ENCODE measurements at regions not wholly inside any gene's neighbourhood (a gene's known extent, or its start where the extent isn't known, plus 50 kb on each side); places are given as distances from the start of the nearest gene placed in this dataset.
"Not testable (repeated sequence)": the region's sequence is repeated elsewhere in the genome, so short reads cannot be mapped to it uniquely, and the experiment has no call there.

DNA sequence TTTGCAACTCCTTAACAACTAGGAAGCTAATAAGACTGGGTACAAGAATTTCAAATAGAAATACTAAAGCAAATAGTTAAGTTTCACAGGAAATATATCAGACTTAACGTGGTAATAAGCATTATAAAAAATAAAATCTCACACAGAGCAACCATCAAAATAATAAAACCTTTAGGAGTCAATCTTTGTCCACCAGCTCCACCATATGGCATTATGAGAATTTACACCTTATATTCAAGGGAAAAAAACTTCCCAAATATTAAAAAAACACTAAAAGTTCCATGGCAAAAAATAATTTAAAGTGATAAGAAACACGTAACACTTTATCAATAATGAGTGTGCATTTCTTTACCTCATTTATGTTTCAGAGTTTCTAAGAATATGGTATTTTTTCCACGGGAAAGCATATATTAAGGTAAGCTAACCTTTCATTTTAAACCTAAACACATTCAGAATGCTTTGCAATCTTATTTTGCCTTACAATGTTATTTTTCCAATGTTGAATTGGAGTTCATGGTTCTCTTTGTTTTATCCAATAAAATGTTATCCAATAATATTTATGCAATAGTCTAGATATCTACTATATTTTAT, 423.2 kb upstream of the SGCG start:
- DNase-seq (ENCODE audit: low spot score) = no peak

DNA sequence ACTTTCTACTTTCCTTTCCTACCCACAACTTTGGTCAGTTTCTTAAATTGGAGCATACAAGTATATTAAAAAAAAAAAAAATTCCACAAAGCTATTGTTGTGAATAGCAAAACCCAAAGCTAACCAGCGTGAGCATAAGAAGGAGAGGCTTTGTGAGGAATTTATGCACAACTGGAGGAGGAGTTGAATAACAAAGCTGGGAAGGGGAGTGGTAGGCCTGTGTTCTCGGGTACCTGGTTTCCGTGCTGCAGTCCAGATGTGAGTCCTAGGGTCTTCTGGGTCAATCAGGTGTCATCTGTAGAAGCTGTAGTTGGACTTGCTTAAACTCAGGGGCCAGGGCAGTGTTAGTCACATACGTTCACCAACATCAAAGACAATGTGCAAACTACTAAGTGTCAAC, 422.5 kb upstream of the SGCG start:
- DNase-seq (ENCODE audit: low spot score) = no peak

DNA sequence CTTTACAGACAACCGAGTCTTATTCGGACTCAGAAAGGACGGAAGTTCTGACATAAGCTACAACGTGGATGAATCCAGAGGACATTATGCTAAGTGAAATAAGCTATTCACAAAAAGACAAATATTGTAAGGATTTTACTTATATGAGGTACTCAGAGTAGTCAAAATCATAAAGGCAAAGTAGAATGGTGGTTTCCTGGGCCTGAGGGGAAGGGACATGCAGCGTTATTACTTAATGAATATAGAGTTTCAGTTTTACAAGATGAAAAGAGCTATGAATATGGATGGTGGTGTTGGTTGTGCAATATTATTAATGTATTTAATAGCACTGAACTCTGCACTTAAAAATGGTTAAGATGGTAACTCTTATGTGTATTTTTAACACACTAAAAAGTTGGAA, 419.1 kb upstream of the SGCG start:
- no peak for DNase-seq (ENCODE audit: low spot score)

- DNase-seq (ENCODE audit: low spot score) = no peak
Observed at GRCh38 chr13:22765547-22765946, 415.2 kb upstream of the SGCG start.

DNA sequence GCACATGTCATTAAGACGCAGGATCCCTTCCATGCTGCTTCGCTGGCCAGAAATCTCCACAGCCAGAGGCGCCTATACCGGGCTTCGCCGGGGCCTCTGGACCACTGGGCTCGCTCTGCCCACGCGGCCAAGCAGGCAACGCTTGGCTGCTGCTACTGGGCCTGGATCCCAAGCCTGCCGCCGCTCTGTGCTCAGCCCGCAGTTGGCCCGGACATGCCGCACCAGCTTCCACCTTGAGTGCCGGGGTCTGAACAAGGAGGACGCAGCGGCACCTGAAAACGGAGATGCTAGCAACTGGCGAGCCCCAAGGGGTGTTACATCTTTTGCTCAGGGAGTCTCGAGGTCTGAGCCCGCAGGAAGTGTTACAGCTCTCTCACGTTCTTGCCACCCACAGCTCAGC, 409.9 kb upstream of the SGCG start:
- DNase-seq (ENCODE audit: low spot score) = no peak

DNA sequence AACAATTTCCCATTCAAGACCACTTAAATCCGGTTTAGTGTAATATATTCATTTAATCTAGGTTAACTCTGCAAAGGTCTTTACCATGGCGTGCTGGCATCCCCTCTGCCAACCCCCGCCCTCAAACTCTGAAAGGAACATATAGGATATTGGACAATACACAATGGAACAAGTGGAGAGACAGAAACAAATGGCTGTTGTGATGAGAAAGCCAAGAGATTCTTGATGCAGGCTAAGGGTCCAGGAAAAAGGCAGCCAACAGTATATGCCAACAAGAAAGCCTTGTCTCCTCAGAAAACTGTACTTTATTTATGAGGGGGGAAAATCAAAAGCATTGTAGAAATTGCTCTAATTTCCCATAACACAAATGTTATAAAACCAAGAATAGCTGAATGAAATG, 407.3 kb upstream of the SGCG start:
- DNase-seq (ENCODE audit: low spot score) = no peak

GRCh38 chr13:22776394-22777186, 404.2 kb upstream of the SGCG start:
- no peak for DNase-seq (ENCODE audit: low spot score)

DNA sequence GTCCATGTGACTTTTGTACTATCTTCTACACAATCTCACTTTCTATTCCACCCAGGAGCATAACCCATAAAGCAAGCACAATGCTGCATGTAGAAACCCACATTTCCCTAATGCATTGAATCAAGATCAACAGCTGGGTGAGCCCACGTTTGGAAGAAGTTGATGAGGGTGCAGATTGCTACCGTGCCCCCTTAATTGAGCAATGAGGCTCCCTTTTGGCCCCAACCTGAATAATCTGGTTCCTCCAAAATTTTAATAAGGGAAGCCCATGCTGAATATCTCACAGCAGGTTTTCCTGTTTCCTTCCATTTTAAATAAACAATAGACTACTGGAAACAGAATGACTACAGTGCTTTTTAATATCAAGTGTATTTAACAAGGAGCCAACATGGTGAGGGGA, 403.6 kb upstream of the SGCG start:
- no peak for DNase-seq (ENCODE audit: low spot score)

DNA sequence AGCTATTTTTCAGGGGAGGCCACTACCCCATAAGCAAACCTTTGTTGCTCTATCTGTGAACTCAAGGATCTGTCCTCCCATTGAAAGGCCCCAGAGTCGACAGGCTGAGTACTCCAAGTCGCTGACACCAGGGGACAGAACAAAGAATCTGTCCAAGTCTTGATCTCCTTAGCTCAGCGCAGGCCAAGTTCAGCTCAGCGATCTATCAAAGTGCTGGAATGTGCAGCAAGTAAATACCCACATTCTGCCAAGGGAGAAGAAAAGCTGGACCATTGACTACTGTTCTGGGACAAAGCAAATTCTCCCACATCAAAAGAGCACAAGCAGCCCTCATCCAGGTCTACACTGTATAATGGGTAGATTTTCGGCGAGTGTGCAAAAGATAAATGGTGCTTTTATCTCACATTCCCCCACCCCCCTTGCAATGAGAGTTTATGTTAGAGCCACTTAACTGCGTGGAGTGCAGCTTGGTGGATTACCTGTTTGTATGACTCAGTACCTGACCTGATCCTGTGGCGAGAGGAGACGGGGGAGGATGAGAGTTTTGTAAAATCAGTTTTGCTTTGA, 391.7 kb upstream of the SGCG start:
- no peak for DNase-seq (ENCODE audit: low spot score)

DNA sequence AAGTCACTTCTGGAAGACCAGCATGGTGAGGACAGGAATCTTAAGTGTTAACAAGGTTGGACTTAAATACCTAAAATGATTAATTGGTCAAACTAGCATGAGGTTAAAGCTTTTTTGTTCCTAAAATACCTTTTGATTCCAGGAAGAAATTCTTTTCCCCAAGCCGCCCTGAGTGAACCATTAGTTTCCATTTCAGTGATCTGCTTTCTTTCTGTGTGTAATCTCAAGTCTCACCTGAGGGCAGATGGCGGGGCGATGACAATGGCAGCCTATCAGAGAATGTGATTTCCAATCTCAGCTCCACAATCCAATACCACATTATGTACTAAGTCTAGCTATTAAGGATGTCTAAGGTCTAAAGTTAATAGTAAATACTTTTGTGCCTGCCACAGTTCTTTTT, 390.9 kb upstream of the SGCG start:
- DNase-seq (ENCODE audit: low spot score) = no peak

- DNase-seq (ENCODE audit: low spot score) = no peak
Observed at GRCh38 chr13:22793598-22794134, 387.1 kb upstream of the SGCG start.

DNA sequence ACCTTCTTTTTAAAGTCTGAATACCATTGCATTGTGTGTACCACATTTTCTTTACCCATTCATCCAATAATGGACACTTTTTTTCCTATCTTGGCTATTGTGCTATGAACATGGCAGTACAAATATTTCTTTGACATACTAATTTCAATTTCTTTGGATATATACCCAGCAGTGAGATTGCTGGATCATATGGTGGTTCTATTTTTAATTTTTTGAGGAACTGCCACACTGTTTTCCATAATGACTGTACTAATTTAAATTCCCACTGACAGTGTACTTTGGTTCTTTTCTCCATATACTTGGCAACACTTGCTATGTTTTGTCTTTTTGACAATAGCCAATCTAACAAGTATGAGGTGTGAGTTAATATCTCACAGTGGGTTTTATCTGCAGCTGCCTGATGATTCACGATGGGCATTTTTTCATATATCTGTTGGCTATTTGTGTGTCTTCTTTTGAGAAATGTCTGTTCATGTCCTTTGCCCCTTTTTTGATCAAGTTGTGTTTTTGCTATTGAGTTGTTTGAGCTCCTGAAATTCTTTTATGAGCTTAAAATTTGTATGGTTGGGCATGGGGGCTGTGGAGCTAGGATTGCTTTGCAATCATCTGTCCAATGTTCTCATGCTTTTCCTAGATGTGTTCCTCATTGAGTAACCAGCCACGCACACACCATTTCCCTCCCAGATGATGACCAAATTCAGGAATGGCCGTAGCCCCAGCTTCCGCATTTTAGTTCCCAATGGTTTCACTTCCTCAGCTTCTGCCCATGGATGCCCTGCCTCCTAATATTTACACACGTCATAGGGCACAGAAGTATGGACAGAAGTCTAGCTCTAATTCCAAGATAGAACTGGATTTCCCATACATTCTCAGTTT, 380.0 kb upstream of the SGCG start:
- DNase-seq (ENCODE audit: low spot score) = no peak

DNA sequence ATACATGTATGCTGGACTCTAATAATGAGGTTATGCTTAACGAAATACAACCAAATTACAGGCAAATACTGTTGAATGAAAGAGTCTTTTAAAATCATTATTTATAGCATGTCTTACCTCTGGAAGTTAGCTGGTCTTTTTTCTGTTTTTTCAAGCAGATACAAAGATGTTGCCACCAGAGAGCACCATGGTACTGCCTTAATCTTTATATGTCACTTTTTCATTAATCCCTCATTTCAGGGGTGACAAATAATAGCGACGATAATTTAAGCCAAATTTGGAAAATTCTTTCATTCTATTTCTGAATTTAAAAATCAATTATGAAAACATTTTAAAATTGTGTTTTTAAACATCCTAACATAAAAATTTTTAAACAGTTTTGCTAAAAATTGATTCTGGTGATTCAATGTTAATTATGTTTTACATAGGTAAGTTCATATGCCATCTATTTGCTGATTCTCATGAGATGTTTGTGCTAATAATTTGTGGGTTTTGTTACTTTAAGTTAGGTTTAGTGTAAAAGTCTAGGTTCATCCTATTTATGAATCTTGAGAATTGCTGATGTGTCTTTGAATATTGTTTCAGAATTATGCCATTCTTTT, 379.3 kb upstream of the SGCG start:
- no peak for DNase-seq (ENCODE audit: low spot score)

DNA sequence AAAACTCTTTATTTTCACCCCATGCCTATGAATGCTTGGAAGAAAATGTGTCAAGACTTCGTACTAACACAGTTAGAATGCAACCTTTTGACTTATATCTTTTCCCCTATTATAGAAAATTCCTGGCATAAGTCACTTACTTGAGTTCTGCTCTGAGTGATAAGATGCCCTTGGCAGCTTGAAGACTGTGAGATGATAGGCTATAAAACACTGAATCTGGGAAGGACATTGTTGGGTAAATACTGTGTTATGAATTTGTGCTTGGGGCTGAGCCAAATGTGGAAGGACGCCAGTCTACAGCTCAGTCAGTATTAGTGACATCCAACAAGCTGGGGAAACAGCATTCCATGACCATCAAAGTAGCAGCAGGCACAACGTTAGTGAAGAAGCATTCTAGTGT, 368.0 kb upstream of the SGCG start:
- no peak for DNase-seq (ENCODE audit: low spot score)

- not testable (repeated sequence) for DNase-seq (ENCODE audit: low spot score)
Observed at GRCh38 chr13:22813531-22814377, 367.0 kb upstream of the SGCG start.

DNA sequence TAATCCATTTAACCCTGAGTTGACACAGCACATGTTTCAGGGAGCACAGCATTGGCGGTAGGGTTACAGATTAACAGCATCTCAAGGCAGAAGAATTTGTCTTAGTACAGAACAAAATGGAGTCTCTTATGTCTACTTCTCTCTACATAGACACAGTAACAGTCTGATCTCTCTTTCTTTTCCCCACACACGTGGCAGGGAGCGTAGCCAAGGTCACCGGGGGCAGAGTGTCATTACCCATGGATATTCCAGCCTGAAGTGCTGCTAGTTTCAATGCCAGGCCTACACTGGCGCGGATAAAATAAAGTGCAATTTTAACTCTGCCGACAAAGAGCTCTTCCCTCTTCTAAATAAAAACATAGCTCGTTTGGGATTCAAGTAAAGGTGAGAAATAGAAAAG, 366.3 kb upstream of the SGCG start:
- DNase-seq (ENCODE audit: low spot score) = not testable (repeated sequence)

GRCh38 chr13:22821589-22821988, 359.2 kb upstream of the SGCG start:
- no peak for DNase-seq (ENCODE audit: low spot score)

DNA sequence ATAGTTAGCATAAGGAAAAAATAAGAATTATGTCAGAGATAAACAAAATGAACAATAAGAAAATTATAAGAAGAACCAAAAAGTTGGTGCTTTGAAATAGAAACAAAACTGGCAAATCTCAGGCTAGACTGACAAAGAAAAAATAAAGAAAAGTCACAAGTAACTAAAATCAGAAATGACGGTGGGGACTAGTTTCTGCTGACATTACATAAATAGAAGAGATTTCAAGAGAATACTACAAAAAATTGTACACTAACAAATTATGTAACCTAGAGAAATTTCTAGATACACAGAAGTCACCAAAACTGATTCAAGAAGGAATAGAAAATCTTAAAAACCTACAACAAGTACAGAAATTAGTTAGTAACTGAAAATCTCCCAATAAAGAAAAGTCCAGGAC, 355.6 kb upstream of the SGCG start:
- no peak for DNase-seq (ENCODE audit: low spot score)

DNA sequence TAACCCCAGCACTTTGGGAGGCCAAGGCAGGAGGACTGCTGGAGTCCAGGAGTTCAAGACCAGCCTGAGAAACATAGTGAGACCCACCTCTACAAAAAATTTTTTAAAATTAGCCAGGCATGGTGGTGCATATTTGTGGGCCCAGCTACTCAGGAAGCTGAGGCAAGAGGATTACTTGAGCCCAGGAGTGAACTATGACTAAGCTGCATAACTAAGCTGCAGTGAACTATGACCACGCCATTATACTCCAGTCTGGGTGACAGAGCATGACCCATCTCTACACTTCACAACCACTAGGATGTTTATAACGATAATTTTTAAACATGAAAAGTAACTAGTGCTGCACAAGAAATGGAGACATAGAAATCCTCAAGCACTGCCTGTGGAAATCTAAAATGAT, 352.7 kb upstream of the SGCG start:
- no peak for DNase-seq (ENCODE audit: low spot score)

DNA sequence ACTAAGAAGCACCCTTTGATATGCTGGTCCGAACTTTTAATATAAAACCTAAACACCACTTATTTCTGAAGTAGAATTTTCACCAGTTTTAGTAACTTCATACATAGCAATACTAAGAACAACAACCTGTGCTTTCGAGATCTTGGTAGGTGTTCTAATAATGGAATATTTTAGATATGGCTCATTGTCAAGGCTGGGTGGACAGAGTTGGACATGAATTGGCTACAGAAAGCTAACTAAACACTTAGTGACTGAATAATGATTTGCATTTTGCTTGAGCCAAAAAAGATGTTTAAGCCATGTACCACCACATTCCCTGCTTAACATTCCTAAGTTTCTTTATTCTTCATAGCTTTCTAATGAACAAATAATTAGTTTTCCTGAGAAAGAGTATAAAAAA, 344.3 kb upstream of the SGCG start:
- no peak for DNase-seq (ENCODE audit: low spot score)

Data from activated CD4-positive, alpha-beta T cell treated with anti-CD3 and anti-CD28 coated beads, Interleukin-2, Interleukin-4, amounts not matched to agents 100 ng/mL and 50 ng/mL, durations not matched to agents 16 hours and 8 hours (primary cell).